ENCODE measurements at regions not wholly inside any gene's neighbourhood (a gene's known extent, or its start where the extent isn't known, plus 50 kb on each side); places are given as distances from the start of the nearest gene placed in this dataset.

GRCh38 chr5:60395712-60396329, 304.1 kb downstream of the DEPDC1B start:
- DNase-seq (ENCODE audit: insufficient read length, low spot score) = no peak
- FAIRE-seq = no peak
- TF ChIP-seq POU2F2 (IDR thresholded peaks at IDR 0.05; ENCODE audit: low read depth, low read length) (no peak), POLR2A (IDR thresholded peaks at IDR 0.05; ENCODE audit: low read depth, low read length) (no peak), TAF1 (IDR thresholded peaks at IDR 0.05; ENCODE audit: low read depth, low read length) (no peak), PAX5 (IDR thresholded peaks at IDR 0.05; ENCODE audit: insufficient read depth, low read length, severe bottlenecking) (no peak), POLR2AphosphoS5 (IDR thresholded peaks at IDR 0.05; ENCODE audit: low read depth, low read length) (no peak), SPI1 (IDR thresholded peaks at IDR 0.05; ENCODE audit: low read depth, low read length) (no peak)

- DNase-seq (ENCODE audit: insufficient read length, low spot score) = no peak
- no peak for FAIRE-seq
- no peak for TF ChIP-seq SPI1 (IDR thresholded peaks at IDR 0.05; ENCODE audit: low read depth, low read length)
- no peak for TF ChIP-seq TAF1 (IDR thresholded peaks at IDR 0.05; ENCODE audit: low read depth, low read length)
- TF ChIP-seq POU2F2 (IDR thresholded peaks at IDR 0.05; ENCODE audit: low read depth, low read length) = no peak
- no peak for TF ChIP-seq POLR2AphosphoS5 (IDR thresholded peaks at IDR 0.05; ENCODE audit: low read depth, low read length)
- no peak for TF ChIP-seq PAX5 (IDR thresholded peaks at IDR 0.05; ENCODE audit: insufficient read depth, low read length, severe bottlenecking)
- TF ChIP-seq POLR2A (IDR thresholded peaks at IDR 0.05; ENCODE audit: low read depth, low read length) = no peak
These were observed 312.9 kb downstream of the DEPDC1B start for GRCh38 chr5:60387051-60387440.

- no peak for DNase-seq (ENCODE audit: insufficient read length, low spot score)
- no peak for TF ChIP-seq SPI1 (IDR thresholded peaks at IDR 0.05; ENCODE audit: low read depth, low read length)
- TF ChIP-seq POLR2AphosphoS5 (IDR thresholded peaks at IDR 0.05; ENCODE audit: low read depth, low read length) = no peak
- TF ChIP-seq POLR2A (IDR thresholded peaks at IDR 0.05; ENCODE audit: low read depth, low read length) = no peak
- no peak for TF ChIP-seq POU2F2 (IDR thresholded peaks at IDR 0.05; ENCODE audit: low read depth, low read length)
- no peak for TF ChIP-seq TAF1 (IDR thresholded peaks at IDR 0.05; ENCODE audit: low read depth, low read length)
- TF ChIP-seq PAX5 (IDR thresholded peaks at IDR 0.05; ENCODE audit: insufficient read depth, low read length, severe bottlenecking) = no peak
- FAIRE-seq = peak; percentile 26
These were observed 313.4 kb downstream of the DEPDC1B start for GRCh38 chr5:60386436-60387050.

- FAIRE-seq (peak; percentile 82), DNase-seq (ENCODE audit: insufficient read length, low spot score) (no peak)
- TF ChIP-seq POLR2A (IDR thresholded peaks at IDR 0.05; ENCODE audit: low read depth, low read length) = no peak
- no peak for TF ChIP-seq POLR2AphosphoS5 (IDR thresholded peaks at IDR 0.05; ENCODE audit: low read depth, low read length)
- TF ChIP-seq TAF1 (IDR thresholded peaks at IDR 0.05; ENCODE audit: low read depth, low read length) = no peak
- no peak for TF ChIP-seq POU2F2 (IDR thresholded peaks at IDR 0.05; ENCODE audit: low read depth, low read length)
- TF ChIP-seq SPI1 (IDR thresholded peaks at IDR 0.05; ENCODE audit: low read depth, low read length) = no peak
- TF ChIP-seq PAX5 (IDR thresholded peaks at IDR 0.05; ENCODE audit: insufficient read depth, low read length, severe bottlenecking) = no peak
These were observed 317.2 kb downstream of the DEPDC1B start for GRCh38 chr5:60382716-60383115.

GRCh38 chr5:60379907-60380306, 320.1 kb downstream of the DEPDC1B start:
- FAIRE-seq = peak; percentile 71
- no peak for DNase-seq (ENCODE audit: insufficient read length, low spot score)
- 0 out of 2 replicates have a peak, but pooled peaks have one; percentile 14 for TF ChIP-seq SPI1 (IDR thresholded peaks at IDR 0.05; ENCODE audit: low read depth, low read length)
- no peak for TF ChIP-seq POLR2AphosphoS5 (IDR thresholded peaks at IDR 0.05; ENCODE audit: low read depth, low read length)
- TF ChIP-seq PAX5 (IDR thresholded peaks at IDR 0.05; ENCODE audit: insufficient read depth, low read length, severe bottlenecking) = peak; percentile 8
- no peak for TF ChIP-seq TAF1 (IDR thresholded peaks at IDR 0.05; ENCODE audit: low read depth, low read length)

- no peak for TF ChIP-seq POU2F2 (IDR thresholded peaks at IDR 0.05; ENCODE audit: low read depth, low read length)
- TF ChIP-seq TAF1 (IDR thresholded peaks at IDR 0.05; ENCODE audit: low read depth, low read length) = no peak
- no peak for TF ChIP-seq SPI1 (IDR thresholded peaks at IDR 0.05; ENCODE audit: low read depth, low read length)
- TF ChIP-seq POLR2AphosphoS5 (IDR thresholded peaks at IDR 0.05; ENCODE audit: low read depth, low read length) = no peak
- TF ChIP-seq POLR2A (IDR thresholded peaks at IDR 0.05; ENCODE audit: low read depth, low read length) = no peak
- DNase-seq (ENCODE audit: insufficient read length, low spot score) (no peak), FAIRE-seq (no peak)
These were observed 322.1 kb downstream of the DEPDC1B start for GRCh38 chr5:60377826-60378225.

GRCh38 chr5:60376860-60377259, 323.1 kb downstream of the DEPDC1B start:
- FAIRE-seq (no peak), DNase-seq (ENCODE audit: insufficient read length, low spot score) (no peak)
- TF ChIP-seq TAF1 (IDR thresholded peaks at IDR 0.05; ENCODE audit: low read depth, low read length) (no peak), POLR2AphosphoS5 (IDR thresholded peaks at IDR 0.05; ENCODE audit: low read depth, low read length) (no peak), SPI1 (IDR thresholded peaks at IDR 0.05; ENCODE audit: low read depth, low read length) (no peak), POLR2A (IDR thresholded peaks at IDR 0.05; ENCODE audit: low read depth, low read length) (no peak), POU2F2 (IDR thresholded peaks at IDR 0.05; ENCODE audit: low read depth, low read length) (no peak), PAX5 (IDR thresholded peaks at IDR 0.05; ENCODE audit: insufficient read depth, low read length, severe bottlenecking) (no peak)

GRCh38 chr5:60374409-60374808, 325.6 kb downstream of the DEPDC1B start:
- TF ChIP-seq POLR2A (IDR thresholded peaks at IDR 0.05; ENCODE audit: low read depth, low read length) = no peak
- TF ChIP-seq POU2F2 (IDR thresholded peaks at IDR 0.05; ENCODE audit: low read depth, low read length) = no peak
- no peak for TF ChIP-seq POLR2AphosphoS5 (IDR thresholded peaks at IDR 0.05; ENCODE audit: low read depth, low read length)
- TF ChIP-seq SPI1 (IDR thresholded peaks at IDR 0.05; ENCODE audit: low read depth, low read length) = no peak
- TF ChIP-seq PAX5 (IDR thresholded peaks at IDR 0.05; ENCODE audit: insufficient read depth, low read length, severe bottlenecking) = no peak
- no peak for TF ChIP-seq TAF1 (IDR thresholded peaks at IDR 0.05; ENCODE audit: low read depth, low read length)
- DNase-seq (ENCODE audit: insufficient read length, low spot score) (no peak), FAIRE-seq (no peak)

GRCh38 chr5:60372786-60373185, 327.2 kb downstream of the DEPDC1B start:
- DNase-seq (ENCODE audit: insufficient read length, low spot score) = no peak
- TF ChIP-seq TAF1 (IDR thresholded peaks at IDR 0.05; ENCODE audit: low read depth, low read length) = no peak
- no peak for TF ChIP-seq POLR2A (IDR thresholded peaks at IDR 0.05; ENCODE audit: low read depth, low read length)
- no peak for TF ChIP-seq PAX5 (IDR thresholded peaks at IDR 0.05; ENCODE audit: insufficient read depth, low read length, severe bottlenecking)
- no peak for TF ChIP-seq SPI1 (IDR thresholded peaks at IDR 0.05; ENCODE audit: low read depth, low read length)
- no peak for FAIRE-seq

All from GM12891 (cell line).